SU-DHL-6 (cell line): ENCODE measurements at regions not wholly inside any gene's neighbourhood (a gene's known extent, or its start where the extent isn't known, plus 50 kb on each side); places are given as distances from the start of the nearest gene placed in this dataset.
A peak's percentile ranks its signal among the peaks of the same experiment; 100 is the strongest.

Source experiments
- H2AFZ ChIP-seq: fragments of 200-600 bp; sonication (generic); 2 replicates; pipeline ENCODE4 v1.6.1; 2014; ENCODE audit warnings: low read depth, mild to moderate bottlenecking, moderate library complexity, mixed read lengths, antibody characterized with exemption, low read length; ENCODE audit not compliant: severe bottlenecking
- H3F3A ChIP-seq: fragments of 200-600 bp; shearing (Covaris generic); 2 replicates; pipeline ENCODE4 v1.6.0; 2016; ENCODE audit warnings: antibody characterized with exemption, mild to moderate bottlenecking; ENCODE audit not compliant: insufficient read depth
- H3K27ac ChIP-seq: fragments of 200-600 bp; sonication (generic); 2 replicates; pipeline ENCODE4 v1.5.1; 2016; ENCODE audit warnings: low read depth, mild to moderate bottlenecking, low read length, moderate library complexity, mixed read lengths
- H3K27me3 ChIP-seq: fragments of 200-600 bp; sonication (generic), shearing (Covaris generic); 2 replicates; pipeline ENCODE4 v1.6.0; 2014; ENCODE audit warnings: mild to moderate bottlenecking, low read length
- H3K36me3 ChIP-seq: fragments of 200-600 bp; sonication (generic); 2 replicates; pipeline ENCODE4 v1.6.1; 2014; ENCODE audit warnings: mild to moderate bottlenecking, low read length, mixed read lengths
- H3K4me2 ChIP-seq: fragments of 300-600, 200-600 bp; shearing (Covaris generic), sonication (generic); 2 replicates; pipeline ENCODE4 v1.6.0; 2014; ENCODE audit warnings: low read length, low read depth, mild to moderate bottlenecking; ENCODE audit not compliant: poor library complexity, severe bottlenecking
- H3K4me3 ChIP-seq: fragments of 200-600 bp; sonication (generic); 2 replicates; pipeline ENCODE4 v1.5.1; 2014; ENCODE audit warnings: antibody characterized with exemption, low read length, mild to moderate bottlenecking, mixed read lengths; ENCODE audit not compliant: insufficient read depth, poor library complexity, severe bottlenecking
- H3K79me2 ChIP-seq: fragments of 200-600 bp; sonication (generic); 2 replicates; pipeline ENCODE4 v1.6.1; 2014; ENCODE audit warnings: mild to moderate bottlenecking, low read length, moderate library complexity; ENCODE audit not compliant: insufficient read depth
- H3K9ac ChIP-seq: fragments of 200-600 bp; sonication (generic); 2 replicates; pipeline ENCODE4 v1.7.0; 2014; ENCODE audit warnings: mild to moderate bottlenecking, low read length
- H3K9me2 ChIP-seq: fragments of 200-600 bp; sonication (generic); replicated peaks from 2 replicates; pipeline ENCODE4 v1.6.1; 2014; ENCODE audit warnings: low read length; ENCODE audit not compliant: insufficient read depth
- H3K9me3 ChIP-seq: fragments of 200-600 bp; sonication (generic); 2 replicates; pipeline ENCODE4 v1.6.1; 2014; ENCODE audit warnings: low read length, mixed read lengths; ENCODE audit not compliant: insufficient read depth
- H4K20me1 ChIP-seq: fragments of 200-600 bp; sonication (generic); 2 replicates; pipeline ENCODE4 v1.6.1; 2014; ENCODE audit warnings: low read depth, mild to moderate bottlenecking, antibody characterized with exemption, low read length, moderate library complexity, mixed read lengths
- EZH2phosphoT487 ChIP-seq: fragments of 200-600 bp; sonication (generic), shearing (Covaris generic); conservative IDR thresholded peaks from 2 replicates; pipeline ENCODE4 v1.6.1; 2018; ENCODE audit warnings: mild to moderate bottlenecking, antibody characterized with exemption, low read length, moderate library complexity, mixed read lengths
- TF ChIP-seq, protein P1 (sequence below): fragments of 200-600 bp; sonication (generic); IDR thresholded peaks from one replicate; pipeline ENCODE4 v1.5.1; 2017; ENCODE audit warnings: antibody characterized with exemption, mild to moderate bottlenecking, low read length, moderate library complexity; ENCODE audit not compliant: insufficient read depth, poor library complexity, severe bottlenecking

GRCh38 chr6:134631398-134631924, 313.5 kb upstream of the SGK1 start:
- H3K9me3 ChIP-seq, result no peaks in the 10 kb centered on the region
- no peak overlapping the region for H2AFZ ChIP-seq
- no peaks in the 10 kb centered on the region for H3K27me3 ChIP-seq
- no peaks in the 10 kb centered on the region for H3K36me3 ChIP-seq
- no peaks in the 10 kb centered on the region for H3K9me2 ChIP-seq
- TF ChIP-seq EZH2phosphoT487, result no peak
- TF ChIP-seq, protein P1, sequence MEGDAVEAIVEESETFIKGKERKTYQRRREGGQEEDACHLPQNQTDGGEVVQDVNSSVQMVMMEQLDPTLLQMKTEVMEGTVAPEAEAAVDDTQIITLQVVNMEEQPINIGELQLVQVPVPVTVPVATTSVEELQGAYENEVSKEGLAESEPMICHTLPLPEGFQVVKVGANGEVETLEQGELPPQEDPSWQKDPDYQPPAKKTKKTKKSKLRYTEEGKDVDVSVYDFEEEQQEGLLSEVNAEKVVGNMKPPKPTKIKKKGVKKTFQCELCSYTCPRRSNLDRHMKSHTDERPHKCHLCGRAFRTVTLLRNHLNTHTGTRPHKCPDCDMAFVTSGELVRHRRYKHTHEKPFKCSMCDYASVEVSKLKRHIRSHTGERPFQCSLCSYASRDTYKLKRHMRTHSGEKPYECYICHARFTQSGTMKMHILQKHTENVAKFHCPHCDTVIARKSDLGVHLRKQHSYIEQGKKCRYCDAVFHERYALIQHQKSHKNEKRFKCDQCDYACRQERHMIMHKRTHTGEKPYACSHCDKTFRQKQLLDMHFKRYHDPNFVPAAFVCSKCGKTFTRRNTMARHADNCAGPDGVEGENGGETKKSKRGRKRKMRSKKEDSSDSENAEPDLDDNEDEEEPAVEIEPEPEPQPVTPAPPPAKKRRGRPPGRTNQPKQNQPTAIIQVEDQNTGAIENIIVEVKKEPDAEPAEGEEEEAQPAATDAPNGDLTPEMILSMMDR, result no peak
- no peaks in the 10 kb centered on the region for H4K20me1 ChIP-seq
- no peak overlapping the region for H3K4me3 ChIP-seq
- no peaks in the 10 kb centered on the region for H3F3A ChIP-seq
- H3K27ac ChIP-seq, result no peak overlapping the region
- H3K79me2 ChIP-seq, result no peaks in the 10 kb centered on the region
- H3K4me2 ChIP-seq, result no peak overlapping the region
- no peak overlapping the region for H3K9ac ChIP-seq

GRCh38 chr6:134630508-134631121, 312.7 kb upstream of the SGK1 start:
- H3K27me3 ChIP-seq, result no peaks in the 10 kb centered on the region
- no peaks in the 10 kb centered on the region for H4K20me1 ChIP-seq
- no peaks in the 10 kb centered on the region for H3F3A ChIP-seq
- H2AFZ ChIP-seq, result no peak overlapping the region
- no peaks in the 10 kb centered on the region for H3K36me3 ChIP-seq
- no peak overlapping the region for H3K9ac ChIP-seq
- no peak for TF ChIP-seq EZH2phosphoT487
- no peaks in the 10 kb centered on the region for H3K79me2 ChIP-seq
- H3K4me3 ChIP-seq, result no peak overlapping the region
- no peaks in the 10 kb centered on the region for H3K9me2 ChIP-seq
- no peaks in the 10 kb centered on the region for H3K9me3 ChIP-seq
- H3K27ac ChIP-seq, result no peak overlapping the region
- peak overlapping the region; percentile 11 for H3K4me2 ChIP-seq

DNA sequence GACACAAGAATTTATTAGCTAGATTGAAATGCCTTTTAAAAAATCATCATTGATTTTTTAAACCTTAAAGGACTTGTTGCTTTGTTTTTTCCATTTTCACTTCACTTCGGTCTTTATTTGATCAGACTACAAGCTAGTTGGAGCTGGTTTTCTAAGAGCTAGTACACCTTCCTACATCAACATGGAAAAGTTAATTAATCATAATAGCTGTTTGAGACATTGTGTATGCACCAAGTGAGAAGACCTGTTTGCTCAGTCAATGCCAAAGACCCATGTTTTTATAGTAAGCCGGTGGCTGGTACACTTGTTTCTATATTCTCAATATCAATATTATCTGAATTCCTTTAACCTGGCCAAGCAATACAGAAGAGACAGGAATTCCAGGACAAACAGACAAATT, 310.2 kb upstream of the SGK1 start:
- TF ChIP-seq, protein P1, result no peak
- no peak for TF ChIP-seq EZH2phosphoT487
- H3K27ac ChIP-seq, result no peak overlapping the region
- no peaks in the 10 kb centered on the region for H3K9me2 ChIP-seq
- H3K79me2 ChIP-seq, result no peaks in the 10 kb centered on the region
- H3K9me3 ChIP-seq, result no peaks in the 10 kb centered on the region
- H4K20me1 ChIP-seq, result no peaks in the 10 kb centered on the region
- no peak overlapping the region for H3K4me2 ChIP-seq
- H2AFZ ChIP-seq, result no peak overlapping the region
- H3F3A ChIP-seq, result no peaks in the 10 kb centered on the region
- H3K36me3 ChIP-seq, result no peaks in the 10 kb centered on the region
- no peak overlapping the region for H3K9ac ChIP-seq
- no peaks in the 10 kb centered on the region for H3K27me3 ChIP-seq
- H3K4me3 ChIP-seq, result no peak overlapping the region

- Histone ChIP-seq H3K27ac (no peak overlapping the region), H4K20me1 (no peaks in the 10 kb centered on the region), H3K36me3 (no peaks in the 10 kb centered on the region), H3F3A (no peaks in the 10 kb centered on the region), H3K9me2 (no peaks in the 10 kb centered on the region), H2AFZ (no peak overlapping the region), H3K79me2 (no peaks in the 10 kb centered on the region), H3K9me3 (no peaks in the 10 kb centered on the region), H3K27me3 (no peaks in the 10 kb centered on the region), H3K9ac (no peak overlapping the region), H3K4me3 (no peak overlapping the region), H3K4me2 (no peak overlapping the region)
- TF ChIP-seq, protein P1, result no peak
- no peak for TF ChIP-seq EZH2phosphoT487
Observed at GRCh38 chr6:134627707-134628106, 309.8 kb upstream of the SGK1 start.
